NCI-H345 treated with DMSO at 0.1 percent for 48 hours (cell line): ENCODE measurements at regions not wholly inside any gene's neighbourhood (a gene's known extent, or its start where the extent isn't known, plus 50 kb on each side); places are given as distances from the start of the nearest gene placed in this dataset.
"Not testable (repeated sequence)": the region's sequence is repeated elsewhere in the genome, so short reads cannot be mapped to it uniquely, and the experiment has no call there.

Experiments used
- DNase-seq: peaks from one replicate; lab custom pipeline; 2025; ENCODE audit not compliant: unreplicated experiment; lab: John Stamatoyannopoulos, UW

DNA sequence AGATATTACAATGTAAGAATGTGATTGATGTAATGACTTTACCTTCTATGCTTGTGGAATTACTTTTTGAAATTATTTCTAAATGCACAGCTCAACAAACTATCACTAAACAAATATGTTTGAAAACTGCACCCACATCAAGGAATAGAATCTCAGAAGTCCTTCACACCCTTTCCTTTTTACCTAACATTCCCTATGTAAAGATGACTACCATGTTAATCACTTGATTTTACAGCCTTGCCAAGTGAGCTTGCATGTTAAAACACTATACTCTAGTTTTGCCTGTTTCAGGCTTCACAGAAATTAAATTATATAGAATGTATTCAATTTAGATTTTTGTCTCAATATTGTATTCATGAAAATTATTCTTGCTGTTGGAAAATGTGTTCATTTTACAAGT is 1169.4 kb upstream of the CELF2 start:
- DNase-seq, result no peak

DNA sequence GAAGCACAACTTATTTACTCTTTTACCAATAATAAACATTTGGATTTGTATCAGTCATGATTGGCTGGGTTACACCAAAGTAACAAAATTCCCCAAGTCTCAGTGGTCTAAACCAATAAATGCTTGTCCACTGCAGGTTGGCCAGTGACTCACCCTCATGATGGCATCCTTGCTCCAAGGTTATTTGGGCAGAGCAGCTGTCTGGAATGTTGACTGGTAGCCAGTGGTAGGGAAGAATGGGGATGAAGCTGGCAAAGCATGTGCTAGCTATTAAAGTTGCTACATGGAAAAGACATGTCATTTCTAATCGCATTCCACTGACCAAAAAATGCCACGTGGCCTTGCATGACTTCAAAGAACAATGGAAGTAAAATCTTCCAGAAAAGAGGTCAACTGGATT is 1168.7 kb upstream of the CELF2 start:
- DNase-seq, result no peak

DNA sequence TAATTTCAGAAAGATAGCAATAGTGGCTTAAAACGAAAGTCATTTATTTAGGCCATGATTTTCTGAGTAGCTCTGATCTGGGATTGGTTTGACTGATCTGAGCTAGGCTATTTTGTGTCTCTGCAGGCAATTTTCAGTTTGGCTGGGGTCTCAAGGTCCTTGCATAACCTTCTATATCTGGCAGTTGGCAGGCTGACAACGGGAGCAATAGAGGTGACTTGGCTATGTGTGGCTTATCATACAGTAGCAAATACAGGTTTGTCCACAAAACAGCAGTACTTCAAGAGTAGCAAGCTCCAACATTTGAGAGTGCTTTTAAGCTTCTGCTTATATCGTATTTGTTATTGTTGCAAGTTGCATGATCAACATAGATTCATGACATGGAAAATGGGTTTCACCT is 1167.3 kb upstream of the CELF2 start:
- DNase-seq, result no peak

DNA sequence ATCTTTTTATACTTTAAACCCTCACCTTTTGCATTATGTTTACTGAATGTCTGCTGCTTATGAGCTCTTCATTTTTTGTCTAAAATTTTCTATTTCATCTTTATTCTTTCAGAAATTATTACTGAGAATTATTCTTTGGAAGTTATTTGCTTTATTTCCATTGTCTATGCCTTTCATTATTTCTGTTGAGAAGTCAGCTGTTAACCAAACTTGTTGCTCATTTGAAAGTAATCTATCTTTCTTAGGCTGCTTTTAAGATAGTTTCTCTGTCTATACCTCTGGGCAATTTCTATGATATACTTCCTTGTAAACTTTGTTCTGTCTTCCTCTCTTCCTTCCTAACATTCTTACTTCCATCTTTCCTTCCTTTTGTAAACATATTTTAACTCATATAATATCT is 1165.9 kb upstream of the CELF2 start:
- no peak for DNase-seq

GRCh38 chr10:9853405-9854355 is 1164.0 kb upstream of the CELF2 start:
- DNase-seq, result no peak

GRCh38 chr10:9855451-9855850 is 1162.2 kb upstream of the CELF2 start:
- not testable (repeated sequence) for DNase-seq

DNA sequence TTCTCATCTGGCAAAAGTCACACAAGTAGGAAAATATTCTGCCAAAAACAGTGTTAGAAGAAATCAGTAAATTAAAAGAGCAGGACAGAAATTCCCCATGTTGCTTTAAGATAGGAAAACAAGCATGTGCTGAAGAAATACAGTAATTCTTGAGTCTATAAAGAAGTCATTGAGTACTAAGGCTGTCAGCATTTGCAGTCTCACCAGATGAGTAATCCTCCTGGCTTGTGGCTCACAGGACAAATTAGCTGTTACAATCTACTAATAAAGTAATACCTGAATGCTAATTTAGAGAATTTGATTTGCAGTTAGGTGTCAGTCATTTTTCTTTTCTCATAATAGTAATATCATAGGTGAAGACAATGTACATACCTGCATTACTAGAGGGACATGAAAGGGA is 1158.9 kb upstream of the CELF2 start:
- DNase-seq, result no peak

DNA sequence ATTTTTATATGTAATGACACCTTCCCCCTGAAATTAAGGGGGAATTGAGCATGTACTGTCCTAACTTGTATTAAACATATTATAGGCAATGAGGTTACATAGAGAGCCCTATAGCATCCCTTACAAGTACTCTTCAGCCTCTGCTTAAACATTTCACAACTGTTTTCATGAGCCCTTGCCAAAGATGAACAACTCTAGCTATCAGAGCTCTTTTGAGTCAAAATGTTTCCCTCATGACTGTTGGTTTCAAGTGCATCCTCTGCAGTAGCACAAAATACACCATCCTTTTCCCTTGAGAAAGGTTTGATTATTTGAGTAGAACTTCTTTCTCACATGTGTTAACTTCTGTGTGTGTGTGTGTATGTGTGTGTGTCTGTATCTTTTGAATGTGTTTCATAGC is 1157.6 kb upstream of the CELF2 start:
- DNase-seq, result no peak

DNA sequence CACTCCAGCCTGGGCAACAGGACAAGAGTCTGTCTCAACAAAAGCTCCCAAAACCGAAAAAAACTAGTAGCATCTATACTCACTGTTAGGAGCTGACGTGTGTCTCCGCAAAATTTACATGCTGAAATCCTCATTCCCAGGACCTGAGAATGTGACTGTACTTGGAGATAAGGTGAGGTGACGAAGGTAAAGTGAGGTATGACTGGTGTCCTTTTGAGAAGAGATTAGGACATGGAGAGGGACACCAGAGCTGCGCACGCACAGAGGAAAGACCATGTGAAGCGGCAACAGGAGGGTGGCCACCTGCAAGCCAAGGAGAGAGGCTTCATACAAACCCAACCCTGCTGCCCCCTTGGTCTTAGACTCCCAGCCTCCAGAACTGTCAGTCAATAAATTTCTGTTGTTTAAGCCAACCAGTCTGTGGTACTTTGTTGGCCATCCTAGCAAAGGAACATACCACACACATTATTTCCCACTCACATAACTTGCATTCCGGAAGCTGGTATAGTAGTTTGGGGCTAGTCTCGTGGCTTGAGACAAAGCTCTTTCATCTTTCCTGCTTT is 1154.0 kb upstream of the CELF2 start:
- DNase-seq, result no peak

DNA sequence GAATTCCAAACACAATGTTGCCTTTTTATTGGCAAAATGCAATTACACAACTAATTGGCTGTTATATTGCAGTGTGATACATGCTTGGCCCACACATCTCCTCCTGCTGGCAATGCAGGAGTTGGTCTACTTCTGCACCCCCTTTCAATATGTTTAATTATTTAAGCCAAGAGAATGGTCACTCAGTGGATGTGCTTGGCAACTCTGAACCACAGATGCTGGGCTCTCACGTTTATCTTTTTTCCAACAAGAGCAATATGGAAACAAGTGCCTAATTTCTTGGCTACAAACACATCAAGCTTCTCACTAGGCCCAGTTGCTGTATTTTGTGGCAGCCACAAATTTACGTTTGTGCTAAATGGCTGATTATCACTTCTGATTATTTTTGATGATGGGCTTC is 1149.2 kb upstream of the CELF2 start:
- no peak for DNase-seq

DNA sequence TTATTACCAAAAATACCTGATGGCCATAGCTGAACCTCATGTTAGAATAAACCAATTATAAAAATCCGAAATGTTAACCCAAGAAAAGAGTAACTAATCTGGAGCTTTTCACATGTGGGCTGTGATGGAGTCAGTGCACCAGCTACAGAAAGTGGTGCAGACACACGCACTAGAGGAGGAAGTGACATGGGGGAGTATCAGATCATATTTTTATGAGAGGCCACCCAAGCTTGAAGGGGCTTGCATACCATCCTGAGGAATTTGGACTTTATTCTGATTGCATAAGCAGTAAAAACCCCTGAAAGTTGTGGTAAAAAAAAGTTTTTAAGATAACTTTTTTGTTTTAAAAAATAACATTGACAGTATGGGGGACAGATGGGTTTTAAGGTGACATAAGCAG is 1148.5 kb upstream of the CELF2 start:
- no peak for DNase-seq

DNA sequence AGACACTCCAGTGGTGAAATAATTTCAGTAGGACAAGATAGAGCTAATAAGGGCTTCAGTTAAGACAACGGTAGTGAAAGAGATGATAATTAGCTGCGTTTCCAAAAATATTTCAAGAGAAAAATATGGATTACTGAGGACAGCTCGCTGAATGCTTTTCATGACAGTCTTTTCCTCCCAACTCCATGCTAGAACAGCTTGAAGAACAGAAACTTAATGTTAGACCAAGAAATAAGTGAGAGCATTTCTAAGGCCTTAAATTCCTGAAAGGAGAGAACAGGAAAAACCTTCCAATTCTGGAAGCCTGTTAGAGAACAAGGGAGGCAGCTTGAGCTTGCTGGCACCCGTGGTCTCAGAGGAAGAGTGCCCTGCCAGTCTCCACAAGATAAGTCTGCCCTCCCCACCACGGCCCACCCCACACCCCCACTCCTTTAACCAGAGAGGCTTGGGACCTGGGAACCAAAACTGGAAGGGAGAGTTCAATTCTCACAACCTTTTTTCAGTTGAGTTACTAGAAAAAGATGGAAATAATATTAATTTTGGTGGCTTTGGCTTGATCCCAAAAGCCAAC is 1148.0 kb upstream of the CELF2 start:
- no peak for DNase-seq

DNA sequence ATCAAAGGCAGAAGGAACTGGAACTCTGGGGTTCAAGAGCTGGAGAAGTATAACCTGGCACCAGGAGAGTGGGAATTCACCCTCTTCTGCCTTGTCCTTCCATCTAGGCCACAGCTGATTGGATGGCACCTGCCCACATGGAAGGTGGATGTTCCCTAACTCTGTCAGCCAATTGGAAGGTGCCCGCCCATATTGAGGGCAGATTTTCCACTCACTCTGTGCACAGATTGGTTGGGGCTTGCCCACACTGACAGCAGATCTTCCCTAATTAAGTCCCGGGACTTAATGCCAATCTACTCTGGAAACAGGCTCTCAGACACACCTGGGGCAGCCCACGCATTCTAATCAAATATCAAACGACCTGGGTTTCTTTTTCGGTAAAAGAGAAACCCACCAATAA is 1142.3 kb upstream of the CELF2 start:
- DNase-seq, result no peak

DNA sequence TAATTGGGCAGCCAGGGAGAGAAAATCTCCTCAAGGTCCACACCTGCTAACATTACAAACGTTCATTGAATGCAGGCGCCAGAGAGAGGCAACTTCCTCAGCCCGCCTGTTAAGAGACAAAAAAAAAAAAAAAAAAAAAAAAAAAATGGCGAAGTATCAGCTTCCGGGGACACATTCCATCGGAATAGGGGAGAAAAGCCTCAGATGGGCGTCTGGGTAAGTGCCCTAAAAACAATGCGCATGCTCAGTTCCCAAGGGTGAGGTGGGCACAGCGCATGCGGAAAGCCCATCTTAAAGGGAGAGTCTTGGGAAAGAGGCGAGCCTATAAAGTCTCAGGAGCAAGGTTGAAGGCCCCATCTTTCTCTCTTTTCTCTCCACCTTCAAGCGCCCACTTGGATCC is 1139.7 kb upstream of the CELF2 start:
- DNase-seq, result no peak

GRCh38 chr10:9878383-9878782 is 1139.3 kb upstream of the CELF2 start:
- no peak for DNase-seq

GRCh38 chr10:9885761-9886160 is 1131.9 kb upstream of the CELF2 start:
- DNase-seq, result no peak

GRCh38 chr10:9886772-9887171 is 1130.9 kb upstream of the CELF2 start:
- no peak for DNase-seq

DNA sequence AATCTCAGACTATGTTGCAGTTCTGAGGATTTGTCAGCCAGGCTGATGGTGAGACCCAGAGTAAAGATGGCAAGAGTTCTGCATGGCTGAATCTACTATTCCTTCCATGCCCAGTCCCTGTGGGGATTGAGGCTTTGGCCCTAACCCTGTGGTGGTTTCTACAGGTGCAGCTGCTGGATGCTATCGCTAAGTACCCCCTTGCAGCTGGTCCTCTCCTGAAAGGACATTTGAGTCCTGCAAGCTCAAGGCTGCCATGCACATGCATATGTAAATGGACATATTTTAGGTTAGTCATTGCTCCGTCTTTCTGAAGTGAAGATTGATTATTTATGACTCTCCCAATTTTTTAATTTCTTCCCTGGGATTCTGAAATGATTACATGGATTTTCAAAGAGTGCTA is 1122.2 kb upstream of the CELF2 start:
- DNase-seq, result no peak

- no peak for DNase-seq
These were observed 1121.7 kb upstream of the CELF2 start for GRCh38 chr10:9895981-9896380.

DNA sequence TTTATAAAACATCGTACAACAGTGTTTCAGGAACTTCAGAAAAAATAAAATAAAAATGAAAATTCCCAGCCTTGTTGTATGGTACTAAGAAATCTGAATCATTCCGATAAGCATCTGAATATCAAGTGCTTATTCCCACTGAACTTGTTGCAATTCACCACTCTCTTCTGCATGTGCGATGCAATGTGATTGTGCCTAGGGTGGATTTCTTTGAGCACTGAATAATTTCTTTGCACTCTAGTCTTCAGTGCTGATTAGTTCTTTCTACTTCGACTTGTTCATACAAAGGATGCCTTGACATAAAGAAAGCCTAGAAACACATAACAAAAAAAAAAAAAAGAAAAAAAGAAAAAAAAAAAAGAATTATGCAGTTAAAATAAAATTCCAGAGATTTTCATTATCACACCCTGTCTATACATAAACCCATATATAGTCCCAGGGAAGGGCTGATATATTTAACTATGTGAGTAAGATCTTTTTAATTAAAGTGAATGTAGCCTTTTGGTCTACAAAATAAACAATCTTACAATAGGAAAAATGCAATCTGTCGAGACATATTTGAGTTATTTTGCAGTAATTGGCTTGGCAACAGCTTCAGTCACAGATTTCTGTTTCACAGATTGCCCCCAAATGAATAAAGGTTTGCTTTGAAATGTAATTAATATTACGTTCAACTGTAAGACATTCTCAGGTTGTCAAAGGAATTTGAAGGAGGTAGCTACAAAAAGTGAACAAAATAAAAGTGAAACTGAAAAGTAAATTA is 1118.9 kb upstream of the CELF2 start:
- no peak for DNase-seq

GRCh38 chr10:9900751-9901150 is 1116.9 kb upstream of the CELF2 start:
- DNase-seq, result no peak

GRCh38 chr10:9901971-9902370 is 1115.7 kb upstream of the CELF2 start:
- DNase-seq, result no peak
